BJ (cell line): ENCODE measurements at regions not wholly inside any gene's neighbourhood (a gene's known extent, or its start where the extent isn't known, plus 50 kb on each side); places are given as distances from the start of the nearest gene placed in this dataset.

Experiments
- CTCF ChIA-PET: fragments of 350-600 bp; formaldehyde crosslinking; extraction: SDS; loops from one replicate; lab custom pipeline; 2021; ENCODE audit warnings: antibody characterized with exemption, inconsistent platforms; lab: Yijun Ruan, JAX
- POLR2A ChIA-PET: fragments of 300-600 bp; sonication (Branson Sonifier 250); formaldehyde crosslinking; extraction: SDS; loops from one replicate; lab custom pipeline; 2021; ENCODE audit warnings: antibody characterized with exemption; lab: Charles Lee
- DNase-seq: peaks from one replicate; pipeline ENCODE4 v3.0.0-alpha.2; 2011; ENCODE audit warnings: low read depth
- H3K27me3 ChIP-seq: 2 replicates; pipeline ENCODE4 v1.6.0; 2011; ENCODE audit warnings: low read length; ENCODE audit not compliant: control insufficient read depth, insufficient read depth
- H3K36me3 ChIP-seq: 2 replicates; pipeline ENCODE4 v1.5.1; 2011; ENCODE audit warnings: low read length; ENCODE audit not compliant: control insufficient read depth, insufficient read depth
- H3K4me3 ChIP-seq: 2 replicates; pipeline ENCODE4 v1.5.1; 2011; ENCODE audit warnings: low read depth, mild to moderate bottlenecking, control low read depth, low read length
- TF ChIP-seq, protein P1 (sequence below): IDR thresholded peaks from 2 replicates; pipeline ENCODE4 v1.5.1; 2011; ENCODE audit warnings: low read depth, mild to moderate bottlenecking, control low read depth, inconsistent platforms, low read length, moderate library complexity; ENCODE audit not compliant: insufficient read depth

DNA sequence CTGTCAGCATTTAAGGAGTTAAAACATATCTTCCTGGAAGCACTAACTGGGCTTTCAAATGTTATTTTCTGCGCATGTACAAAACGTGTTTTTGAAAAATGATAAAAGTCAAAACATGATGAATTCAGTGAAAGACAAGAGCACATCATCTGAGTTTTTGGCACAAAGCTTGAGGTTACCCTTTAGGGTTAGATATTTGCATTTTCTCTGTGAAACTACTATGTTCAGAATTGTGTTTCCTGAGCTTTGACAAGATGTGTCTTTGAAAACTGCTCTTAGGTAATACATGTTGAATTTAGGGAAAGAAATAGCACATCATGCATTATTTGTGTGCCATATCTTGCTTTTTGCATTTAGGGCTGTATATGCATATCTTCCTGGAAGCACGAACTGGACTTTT lies 79.0 kb downstream of the ASCL4 start:
- ChIA-PET POLR2A (no interaction called here), CTCF (interaction anchor here (1.0 to 1.4 kb wide), 2 partner anchors 10 to 33 kb away, joined by 4 read pairs; no protein-coding TSS in a partner anchor)
- no peaks in the 10 kb centered on the region for H3K27me3 ChIP-seq
- H3K4me3 ChIP-seq = no peak overlapping the region
- no peaks in the 10 kb centered on the region for H3K36me3 ChIP-seq
- TF ChIP-seq, protein P1, sequence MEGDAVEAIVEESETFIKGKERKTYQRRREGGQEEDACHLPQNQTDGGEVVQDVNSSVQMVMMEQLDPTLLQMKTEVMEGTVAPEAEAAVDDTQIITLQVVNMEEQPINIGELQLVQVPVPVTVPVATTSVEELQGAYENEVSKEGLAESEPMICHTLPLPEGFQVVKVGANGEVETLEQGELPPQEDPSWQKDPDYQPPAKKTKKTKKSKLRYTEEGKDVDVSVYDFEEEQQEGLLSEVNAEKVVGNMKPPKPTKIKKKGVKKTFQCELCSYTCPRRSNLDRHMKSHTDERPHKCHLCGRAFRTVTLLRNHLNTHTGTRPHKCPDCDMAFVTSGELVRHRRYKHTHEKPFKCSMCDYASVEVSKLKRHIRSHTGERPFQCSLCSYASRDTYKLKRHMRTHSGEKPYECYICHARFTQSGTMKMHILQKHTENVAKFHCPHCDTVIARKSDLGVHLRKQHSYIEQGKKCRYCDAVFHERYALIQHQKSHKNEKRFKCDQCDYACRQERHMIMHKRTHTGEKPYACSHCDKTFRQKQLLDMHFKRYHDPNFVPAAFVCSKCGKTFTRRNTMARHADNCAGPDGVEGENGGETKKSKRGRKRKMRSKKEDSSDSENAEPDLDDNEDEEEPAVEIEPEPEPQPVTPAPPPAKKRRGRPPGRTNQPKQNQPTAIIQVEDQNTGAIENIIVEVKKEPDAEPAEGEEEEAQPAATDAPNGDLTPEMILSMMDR = no peak
- no peak for DNase-seq

DNA sequence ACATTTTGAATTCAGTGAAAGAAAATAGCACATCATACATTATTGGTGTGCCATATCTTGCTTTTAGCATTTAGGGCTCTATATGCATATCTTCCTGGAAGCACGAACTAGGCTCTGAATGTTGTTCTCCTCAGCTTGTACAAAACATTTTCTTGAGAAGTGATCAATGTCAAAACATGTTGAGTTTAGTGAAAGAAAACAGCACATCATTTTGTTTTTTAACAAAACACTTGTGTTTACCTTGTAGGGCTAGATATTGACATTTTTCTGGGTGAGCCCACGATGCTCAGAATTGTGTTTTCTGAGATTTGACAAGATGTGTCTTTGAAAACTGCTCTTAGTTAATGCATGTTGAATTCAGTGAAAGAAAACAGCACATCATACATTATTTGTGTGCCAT lies 81.0 kb downstream of the ASCL4 start:
- Histone ChIP-seq H3K36me3 (no peaks in the 10 kb centered on the region), H3K27me3 (no peaks in the 10 kb centered on the region), H3K4me3 (no peak overlapping the region)
- POLR2A ChIA-PET = no interaction called here
- TF ChIP-seq, protein P1 = no peak
- DNase-seq = no peak
- CTCF ChIA-PET = no interaction called here

DNA sequence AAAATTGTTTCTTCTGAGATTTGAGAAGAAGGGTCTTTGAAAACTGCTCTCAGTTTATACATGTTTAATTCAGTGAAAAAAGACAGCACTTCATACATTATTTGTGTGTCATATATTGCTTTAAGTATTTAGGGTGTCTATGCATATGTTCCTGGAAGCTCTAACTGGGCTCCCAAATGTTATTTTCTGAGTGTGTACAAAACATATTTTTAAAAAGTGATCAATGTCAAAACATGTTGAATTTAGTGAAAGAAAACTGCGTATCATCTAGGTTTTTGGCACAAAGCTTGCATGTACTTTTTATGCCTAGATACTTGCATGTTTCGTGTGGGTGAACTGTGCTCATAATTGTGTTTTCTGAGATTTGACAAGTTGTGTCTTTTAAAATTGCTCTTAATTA lies 81.6 kb downstream of the ASCL4 start:
- POLR2A ChIA-PET = no interaction called here
- DNase-seq = no peak
- Histone ChIP-seq H3K4me3 (no peak overlapping the region), H3K27me3 (no peaks in the 10 kb centered on the region), H3K36me3 (no peaks in the 10 kb centered on the region)
- TF ChIP-seq, protein P1 = no peak
- CTCF ChIA-PET = no interaction called here

DNA sequence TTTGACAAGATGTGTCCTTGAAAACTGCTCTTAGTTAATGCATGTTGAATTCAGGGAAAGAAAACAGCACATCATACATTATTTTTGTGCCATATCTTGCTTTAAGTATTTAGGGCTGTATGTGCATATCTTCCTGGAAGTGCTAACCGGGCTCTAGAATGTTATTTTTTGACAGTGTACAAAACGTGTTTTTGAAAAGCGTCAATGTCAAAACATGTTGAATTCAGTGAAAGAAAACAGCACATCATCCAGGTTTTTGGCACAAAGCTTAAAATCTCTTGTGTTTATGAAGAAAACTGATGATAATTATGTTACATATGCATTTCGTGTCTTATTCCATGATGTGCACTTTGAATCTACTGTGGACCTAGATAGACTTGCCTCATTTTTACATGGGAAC lies 82.7 kb downstream of the ASCL4 start:
- H3K27me3 ChIP-seq = no peaks in the 10 kb centered on the region
- ChIA-PET CTCF (no interaction called here), POLR2A (interaction anchor here (0.6 kb wide), 1 partner anchor 120 kb away, joined by 3 read pairs; no protein-coding TSS in a partner anchor)
- TF ChIP-seq, protein P1 = no peak
- H3K36me3 ChIP-seq = no peaks in the 10 kb centered on the region
- no peak overlapping the region for H3K4me3 ChIP-seq
- DNase-seq = no peak

DNA sequence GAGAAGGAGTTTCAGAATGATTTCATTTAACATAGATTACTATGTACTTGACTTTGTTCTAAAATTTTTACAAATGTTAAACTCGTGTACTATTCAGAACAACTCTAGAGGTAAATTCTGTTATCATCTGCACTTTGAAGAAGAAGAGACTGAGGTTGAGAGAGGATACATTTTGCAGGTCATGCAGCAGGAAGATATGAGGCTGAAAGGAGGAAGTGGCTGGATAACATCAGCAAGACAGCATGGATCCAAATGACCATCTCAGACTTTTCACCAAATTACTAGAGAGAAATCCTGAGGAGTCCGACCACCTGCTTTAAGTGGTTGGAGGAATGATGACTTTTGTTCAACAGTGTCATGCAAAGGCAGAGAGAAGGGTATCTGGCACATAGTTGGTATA lies 84.9 kb downstream of the ASCL4 start:
- Histone ChIP-seq H3K4me3 (no peak overlapping the region), H3K27me3 (no peaks in the 10 kb centered on the region), H3K36me3 (no peaks in the 10 kb centered on the region)
- DNase-seq = no peak
- ChIA-PET POLR2A (no interaction called here), CTCF (no interaction called here)
- TF ChIP-seq, protein P1 = no peak
